Endodermal cell (in vitro differentiated cells): ENCODE measurements at regions not wholly inside any gene's neighbourhood (a gene's known extent, or its start where the extent isn't known, plus 50 kb on each side); places are given as distances from the start of the nearest gene placed in this dataset.

Source experiments
- DNase-seq: peaks from one replicate; pipeline ENCODE4 v3.0.0-alpha.2; 2017
- H3K27ac ChIP-seq: 2 replicates; pipeline ENCODE4 v1.5.1; 2013; ENCODE audit warnings: mild to moderate bottlenecking, low read depth, low read length, moderate library complexity
- H3K27me3 ChIP-seq: 2 replicates; pipeline ENCODE4 v1.6.1; 2013; ENCODE audit warnings: mild to moderate bottlenecking, low read length, moderate library complexity; ENCODE audit not compliant: insufficient read depth, control insufficient read depth, poor library complexity, severe bottlenecking
- H3K36me3 ChIP-seq: 2 replicates; pipeline ENCODE4 v1.7.0; 2013; ENCODE audit warnings: mild to moderate bottlenecking, low read length, moderate library complexity; ENCODE audit not compliant: control insufficient read depth, insufficient read depth
- H3K4me1 ChIP-seq: one replicate; pipeline ENCODE4 v1.7.0; 2013; ENCODE audit warnings: low read length; ENCODE audit not compliant: control insufficient read depth, insufficient read depth
- H3K4me3 ChIP-seq: 2 replicates; pipeline ENCODE4 v1.5.1; 2013; ENCODE audit warnings: mild to moderate bottlenecking, low read length, moderate library complexity
- H3K9ac ChIP-seq: 2 replicates; pipeline ENCODE4 v1.6.1; 2013; ENCODE audit warnings: mild to moderate bottlenecking, low read length, moderate library complexity; ENCODE audit not compliant: poor library complexity, severe bottlenecking; ENCODE audit errors: extremely low read depth
- H3K9me3 ChIP-seq: 2 replicates; pipeline ENCODE4 v1.6.1; 2013; ENCODE audit warnings: mild to moderate bottlenecking, low read length, moderate library complexity; ENCODE audit not compliant: control insufficient read depth
- H3K27ac Mint-ChIP-seq: 2 replicates; pipeline ENCODE4 v1.8.0; 2020; ENCODE audit warnings: mixed read lengths
- H3K27me3 Mint-ChIP-seq: 2 replicates; pipeline ENCODE4 v1.8.0; 2021; ENCODE audit warnings: mild to moderate bottlenecking, mixed read lengths; ENCODE audit not compliant: insufficient read depth
- H3K36me3 Mint-ChIP-seq: 2 replicates; pipeline ENCODE4 v1.8.0; 2020; ENCODE audit warnings: low read depth, mixed read lengths
- H3K4me1 Mint-ChIP-seq: 2 replicates; pipeline ENCODE4 v1.8.0; 2020; ENCODE audit warnings: mixed read lengths
- H3K4me3 Mint-ChIP-seq: 2 replicates; pipeline ENCODE4 v1.8.0; 2020; ENCODE audit warnings: mild to moderate bottlenecking, moderate library complexity, mixed read lengths
- H3K9me3 Mint-ChIP-seq: 2 replicates; pipeline ENCODE4 v1.8.0; 2020; ENCODE audit warnings: mild to moderate bottlenecking, mixed read lengths
- WGBS, 2 experiments: methylation state at CpG; one replicate each; pipeline versions ENCODE4 v1.1.5 to v1.1.7; 2013; ENCODE audit warnings: missing lambda C conversion rate in 2 of 2, mixed read lengths in 1 of 2; ENCODE audit not compliant: insufficient coverage in 1 of 2, insufficient read length in 1 of 2; 5-methylcytosine and 5-hydroxymethylcytosine counted together
- TF ChIP-seq, protein P1 (sequence below): fragments of 200-600 bp; sonication (generic); conservative IDR thresholded peaks from 2 replicates; pipeline ENCODE4 v1.5.0; 2021; ENCODE audit warnings: antibody characterized with exemption, mild to moderate bottlenecking

DNA sequence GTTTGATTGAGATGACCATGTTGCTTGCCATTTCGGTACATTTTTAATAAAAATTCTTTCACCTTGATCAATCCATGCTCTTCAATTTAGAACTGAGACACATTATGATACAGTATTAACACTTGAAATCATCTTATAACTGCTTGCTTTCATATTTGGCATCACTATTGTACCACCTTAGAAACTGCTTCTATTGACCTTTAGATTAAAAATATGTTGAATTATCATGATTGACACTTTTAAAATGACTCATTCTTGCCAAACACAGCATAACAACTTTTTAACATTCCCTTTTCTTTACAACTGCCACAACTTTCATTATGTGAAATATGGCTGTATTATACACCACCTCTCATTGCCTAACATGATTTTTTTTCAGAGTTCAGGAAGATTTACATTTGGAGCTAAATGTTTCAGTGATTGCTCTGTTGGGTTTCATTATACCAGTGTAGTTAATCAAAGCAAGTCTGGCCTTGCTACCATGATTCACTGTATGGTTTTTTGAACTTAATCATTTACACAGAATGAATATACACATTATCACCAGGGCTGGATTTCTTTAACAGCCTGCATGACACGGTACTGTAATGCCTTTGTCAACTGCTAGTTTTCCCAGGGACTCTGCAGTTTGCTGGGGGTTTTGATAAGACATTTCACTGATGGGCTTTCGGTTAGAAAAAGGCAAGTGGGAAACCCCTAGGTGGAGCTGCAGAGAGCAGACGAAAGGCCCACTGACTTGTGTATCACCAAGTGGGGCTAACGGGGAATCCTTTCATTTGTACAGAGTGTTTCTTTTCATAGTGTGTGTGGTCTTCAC, 93.6 kb upstream of the TLE4 start:
- Histone ChIP-seq H3K4me1 (no peaks in the 10 kb centered on the region), H3K36me3 (no peaks in the 10 kb centered on the region), H3K4me3 (no peak overlapping the region), H3K27me3 (no peaks in the 10 kb centered on the region), H3K9ac (no peak overlapping the region), H3K27ac (no peak overlapping the region), H3K9me3 (no peaks in the 10 kb centered on the region)
- peak; percentile 83 for DNase-seq
- Mint-ChIP-seq H3K9me3 (peaks cover 3% of the 10 kb centered on the region), H3K36me3 (no peaks in the 10 kb centered on the region), H3K4me1 (peaks cover 3% of the 10 kb centered on the region), H3K4me3 (no peak overlapping the region), H3K27ac (no peak overlapping the region), H3K27me3 (no peaks in the 10 kb centered on the region)
- WGBS, 2 experiments, result 46 to 100% methylated on average over 1 to 5 of the region's 5 CpGs
- TF ChIP-seq, protein P1, sequence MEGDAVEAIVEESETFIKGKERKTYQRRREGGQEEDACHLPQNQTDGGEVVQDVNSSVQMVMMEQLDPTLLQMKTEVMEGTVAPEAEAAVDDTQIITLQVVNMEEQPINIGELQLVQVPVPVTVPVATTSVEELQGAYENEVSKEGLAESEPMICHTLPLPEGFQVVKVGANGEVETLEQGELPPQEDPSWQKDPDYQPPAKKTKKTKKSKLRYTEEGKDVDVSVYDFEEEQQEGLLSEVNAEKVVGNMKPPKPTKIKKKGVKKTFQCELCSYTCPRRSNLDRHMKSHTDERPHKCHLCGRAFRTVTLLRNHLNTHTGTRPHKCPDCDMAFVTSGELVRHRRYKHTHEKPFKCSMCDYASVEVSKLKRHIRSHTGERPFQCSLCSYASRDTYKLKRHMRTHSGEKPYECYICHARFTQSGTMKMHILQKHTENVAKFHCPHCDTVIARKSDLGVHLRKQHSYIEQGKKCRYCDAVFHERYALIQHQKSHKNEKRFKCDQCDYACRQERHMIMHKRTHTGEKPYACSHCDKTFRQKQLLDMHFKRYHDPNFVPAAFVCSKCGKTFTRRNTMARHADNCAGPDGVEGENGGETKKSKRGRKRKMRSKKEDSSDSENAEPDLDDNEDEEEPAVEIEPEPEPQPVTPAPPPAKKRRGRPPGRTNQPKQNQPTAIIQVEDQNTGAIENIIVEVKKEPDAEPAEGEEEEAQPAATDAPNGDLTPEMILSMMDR, result peak; percentile 87

DNA sequence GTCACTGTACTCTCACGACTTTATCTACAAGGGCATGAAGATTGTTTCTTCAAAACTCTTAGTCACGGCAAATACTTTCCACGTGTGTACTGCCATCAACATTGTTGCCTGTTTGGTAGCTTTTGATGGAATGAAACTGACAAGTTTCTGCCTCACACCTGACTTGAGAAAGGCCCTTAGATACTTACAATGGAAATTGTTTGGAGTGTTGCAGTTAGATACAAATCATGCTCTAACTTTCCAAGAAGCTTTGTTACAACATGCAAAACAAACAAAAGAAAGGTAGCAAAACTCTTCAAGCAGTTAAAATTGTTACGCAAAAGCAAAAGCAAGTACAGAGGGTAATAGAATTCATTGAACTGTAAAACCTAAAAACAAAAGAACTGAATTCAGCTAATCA, 91.1 kb upstream of the TLE4 start:
- Mint-ChIP-seq H3K36me3 (no peaks in the 10 kb centered on the region), H3K27ac (no peak overlapping the region), H3K27me3 (no peaks in the 10 kb centered on the region), H3K4me3 (no peak overlapping the region), H3K4me1 (peaks cover 3% of the 10 kb centered on the region), H3K9me3 (no peaks in the 10 kb centered on the region)
- H3K36me3 ChIP-seq, result no peaks in the 10 kb centered on the region
- no peak overlapping the region for H3K4me3 ChIP-seq
- 91 to 93% methylated on average over 2 to 4 of the region's 4 CpGs for WGBS, 2 experiments
- no peak overlapping the region for H3K9ac ChIP-seq
- H3K27me3 ChIP-seq, result no peaks in the 10 kb centered on the region
- no peaks in the 10 kb centered on the region for H3K4me1 ChIP-seq
- H3K27ac ChIP-seq, result no peak overlapping the region
- TF ChIP-seq, protein P1, result no peak
- DNase-seq, result no peak
- no peaks in the 10 kb centered on the region for H3K9me3 ChIP-seq

DNA sequence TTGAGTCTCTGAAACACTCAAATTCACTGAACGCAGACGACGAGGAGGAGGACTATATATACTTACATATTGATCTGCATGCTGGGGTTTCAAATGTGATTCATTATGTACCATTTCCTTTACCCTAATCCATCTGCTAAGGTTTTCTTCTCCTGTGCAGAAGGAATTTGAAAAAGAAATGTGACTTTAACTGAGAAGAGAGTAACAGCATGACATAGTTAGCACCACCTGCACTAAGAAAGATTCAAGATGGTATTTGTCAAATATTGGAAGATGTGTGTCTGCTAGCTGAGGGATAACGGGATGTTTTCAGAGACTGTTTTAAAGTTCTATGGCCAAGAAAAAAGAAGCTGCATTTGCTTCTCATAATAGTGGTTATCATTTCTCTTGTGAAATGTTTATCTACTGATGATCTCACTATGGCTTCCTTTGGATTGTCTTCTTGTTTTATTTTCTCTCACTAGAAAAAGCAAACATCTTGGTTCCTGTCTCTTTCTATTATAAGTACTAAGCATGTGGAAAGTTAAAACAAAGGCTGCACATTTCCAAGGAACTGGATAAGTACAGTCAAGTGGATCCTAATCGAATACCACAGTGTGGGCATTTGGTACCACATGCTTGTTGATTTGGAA, 89.8 kb upstream of the TLE4 start:
- WGBS, 2 experiments, result 89% methylated on average over 3 to 5 of the region's 5 CpGs

More for the DNA sequence above, 89.8 kb upstream of the TLE4 start:
- Histone ChIP-seq H3K4me3 (no peak overlapping the region), H3K9ac (no peak overlapping the region), H3K27ac (no peak overlapping the region), H3K27me3 (no peaks in the 10 kb centered on the region), H3K9me3 (no peaks in the 10 kb centered on the region), H3K36me3 (no peaks in the 10 kb centered on the region), H3K4me1 (no peaks in the 10 kb centered on the region)
- peaks cover 3% of the 10 kb centered on the region for H3K4me1 Mint-ChIP-seq
- TF ChIP-seq, protein P1, result no peak
- H3K36me3 Mint-ChIP-seq, result no peaks in the 10 kb centered on the region
- H3K9me3 Mint-ChIP-seq, result no peaks in the 10 kb centered on the region
- no peak overlapping the region for H3K27ac Mint-ChIP-seq
- H3K4me3 Mint-ChIP-seq, result no peak overlapping the region
- no peak for DNase-seq
- no peaks in the 10 kb centered on the region for H3K27me3 Mint-ChIP-seq
